Mucosa of gallbladder (tissue), 1 donor: ENCODE measurements at regions not wholly inside any gene's neighbourhood (a gene's known extent, or its start where the extent isn't known, plus 50 kb on each side); places are given as distances from the start of the nearest gene placed in this dataset.
"Not testable (repeated sequence)": the region's sequence is repeated elsewhere in the genome, so short reads cannot be mapped to it uniquely, and the experiment has no call there.

Source experiments
- DNase-seq: peaks from one replicate; pipeline ENCODE4 v3.0.0-alpha.2; 2020; ENCODE audit warnings: low spot score
- donor health status: DM: no; HTN: no; CAD: no.

DNA sequence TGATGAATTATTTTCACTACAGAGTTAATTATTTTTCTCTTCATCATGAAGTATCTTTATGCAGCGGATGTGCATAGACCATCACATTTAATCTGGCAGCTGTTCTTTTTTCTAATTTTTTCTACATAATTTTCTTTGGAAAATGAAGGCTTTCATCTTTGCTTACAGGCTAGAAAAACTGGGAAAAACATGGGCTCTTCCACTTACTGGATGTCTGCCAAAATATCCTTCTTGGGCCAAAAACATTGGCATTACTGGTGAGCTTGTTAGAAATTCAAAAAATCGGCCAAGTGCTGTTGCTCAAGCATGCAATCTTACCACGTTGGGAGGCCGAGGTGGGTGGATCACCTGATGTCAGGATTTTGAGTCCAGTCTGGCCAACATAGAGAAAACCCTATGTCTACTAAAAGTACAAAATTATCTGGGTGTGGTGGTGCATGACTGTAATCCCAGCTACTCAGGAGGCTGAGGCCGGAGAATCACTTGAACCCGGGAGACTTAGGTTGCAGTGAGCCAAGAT is 176.8 kb downstream of the ZNF737 start:
- no peak for DNase-seq

DNA sequence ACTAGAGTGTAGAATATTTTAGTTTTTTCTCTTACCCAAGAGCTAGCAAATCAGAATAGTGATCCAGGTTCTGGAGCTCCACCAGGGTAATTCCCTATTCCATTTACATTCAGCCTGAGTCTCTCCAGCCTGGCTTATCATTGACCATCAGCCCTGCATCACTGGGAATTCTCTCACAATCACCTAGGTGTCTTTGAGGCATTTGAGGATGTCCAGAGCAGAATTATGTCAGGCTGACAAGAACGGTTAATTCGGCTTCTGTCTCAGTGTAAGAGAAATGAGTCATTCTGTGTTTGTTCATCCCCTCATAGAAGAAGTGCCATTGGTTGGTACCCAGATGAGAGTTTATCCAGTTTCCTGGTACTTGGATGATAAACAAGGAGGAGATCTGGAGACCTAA is 180.5 kb downstream of the ZNF737 start:
- DNase-seq = no peak

DNA sequence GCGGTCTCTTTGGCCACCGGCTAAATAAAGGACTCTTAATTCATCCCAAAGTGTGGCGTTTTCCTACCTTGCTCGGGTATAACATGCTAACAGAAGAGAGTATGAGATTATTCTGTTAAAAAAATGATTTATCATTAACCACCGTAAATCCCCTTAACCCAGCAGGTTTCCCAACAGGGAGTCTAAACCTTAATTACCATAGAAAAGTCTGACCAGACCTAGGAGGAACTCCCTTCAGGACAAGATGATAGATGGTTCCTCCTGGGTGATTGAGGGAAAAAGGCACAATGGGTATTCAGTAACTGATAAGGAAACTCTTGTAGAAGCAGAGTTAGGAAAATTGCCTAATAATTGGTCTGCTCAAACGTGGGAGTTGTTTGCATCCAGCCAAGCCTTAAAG is 193.7 kb downstream of the ZNF737 start:
- no peak for DNase-seq

DNA sequence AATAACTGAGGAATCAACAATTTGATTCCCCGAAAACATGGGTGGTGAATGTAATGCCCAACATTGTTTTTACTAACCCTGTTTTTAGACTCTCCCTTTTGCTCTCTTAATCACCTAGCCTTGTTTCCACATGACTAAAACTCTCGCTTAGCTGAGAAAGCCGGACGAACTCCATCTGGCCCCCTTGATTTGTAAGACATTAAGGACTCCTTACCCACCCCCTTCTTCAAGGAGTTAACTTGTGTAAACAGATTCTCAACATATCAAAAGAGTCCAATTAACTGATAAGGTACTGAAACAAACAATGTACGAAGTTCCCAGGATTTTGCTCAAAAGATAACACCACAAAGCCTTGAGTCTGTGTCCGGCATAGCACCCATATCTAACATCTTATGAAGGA is 194.3 kb downstream of the ZNF737 start:
- DNase-seq = not testable (repeated sequence)

DNA sequence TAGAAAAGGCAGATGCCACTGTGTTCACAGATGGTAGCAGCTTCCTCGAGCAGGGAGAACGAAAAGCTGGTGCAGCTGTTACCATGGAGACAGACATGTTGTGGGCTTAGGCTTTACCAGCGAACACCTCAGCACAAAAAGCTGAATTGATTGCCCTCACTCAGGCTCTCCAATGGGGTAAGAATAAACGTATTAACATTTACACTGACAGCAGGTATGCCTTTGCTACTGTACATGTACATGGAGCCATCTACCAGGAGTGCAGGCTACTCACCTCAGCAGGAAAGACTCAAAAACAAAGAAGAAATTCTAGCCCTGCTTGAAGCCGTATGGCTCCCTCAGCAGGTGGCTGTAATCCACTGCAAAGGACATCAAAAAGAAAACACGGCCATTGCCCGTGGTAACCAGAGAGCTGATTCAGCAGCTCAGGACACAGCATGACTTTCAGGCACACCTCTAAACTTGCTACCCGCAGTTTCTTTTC is 197.7 kb downstream of the ZNF737 start:
- DNase-seq = no peak

DNA sequence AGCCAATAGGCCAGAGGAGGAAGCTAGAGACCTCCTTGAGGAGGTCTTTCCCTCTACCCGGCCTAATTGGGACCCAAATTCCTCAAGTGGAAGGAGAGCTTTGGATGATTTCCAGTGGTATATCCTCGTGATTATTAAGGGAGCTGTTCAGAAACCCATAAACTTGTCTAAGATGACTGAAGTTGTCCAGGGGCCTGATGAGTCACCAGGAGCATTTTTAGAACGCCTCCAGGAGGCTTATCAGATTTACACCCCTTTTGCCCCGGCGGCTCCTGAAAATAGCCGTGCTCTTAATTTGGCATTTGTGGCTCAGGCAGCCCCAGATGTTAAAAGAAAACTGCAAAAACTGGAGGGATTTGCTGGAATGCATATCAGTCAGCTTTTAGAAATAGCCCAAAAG is 198.1 kb downstream of the ZNF486 start:
- no peak for DNase-seq

DNA sequence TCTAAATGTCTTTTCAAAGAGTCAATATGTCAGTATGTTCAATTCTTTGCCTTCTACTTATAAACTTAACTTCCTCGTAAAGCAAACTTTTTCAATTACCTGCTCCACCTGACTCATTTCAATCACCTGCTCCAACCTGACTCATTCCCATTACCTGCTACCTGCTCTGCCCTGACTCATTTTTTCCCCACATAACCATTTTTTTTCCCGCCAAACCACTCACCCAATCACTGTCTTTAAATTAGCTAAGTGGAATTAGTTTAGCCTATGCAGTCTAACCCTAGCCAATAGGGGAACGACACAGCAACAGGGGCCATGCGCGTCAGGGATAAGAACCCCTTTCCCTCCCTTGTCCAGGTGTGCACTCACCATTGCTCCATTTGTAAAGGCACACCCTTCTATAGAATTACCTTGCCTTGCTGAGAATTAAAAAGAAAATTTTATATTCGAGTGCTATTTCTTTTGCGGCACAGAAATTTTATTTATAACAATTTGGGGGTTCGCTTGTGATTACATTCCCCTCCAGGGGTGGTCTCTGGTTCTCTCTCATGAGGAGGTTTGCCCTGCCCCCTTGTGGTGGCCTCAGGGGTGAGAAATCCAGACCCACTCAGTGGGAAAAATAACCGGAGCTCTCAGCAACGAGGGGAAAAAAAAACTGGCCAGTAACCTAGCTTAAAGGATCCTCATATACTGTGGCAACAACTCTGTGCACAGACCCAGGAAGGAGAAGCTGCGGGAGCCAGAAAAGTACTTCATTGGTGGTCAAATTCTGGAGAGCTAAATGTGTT is 193.1 kb downstream of the ZNF486 start:
- no peak for DNase-seq

DNA sequence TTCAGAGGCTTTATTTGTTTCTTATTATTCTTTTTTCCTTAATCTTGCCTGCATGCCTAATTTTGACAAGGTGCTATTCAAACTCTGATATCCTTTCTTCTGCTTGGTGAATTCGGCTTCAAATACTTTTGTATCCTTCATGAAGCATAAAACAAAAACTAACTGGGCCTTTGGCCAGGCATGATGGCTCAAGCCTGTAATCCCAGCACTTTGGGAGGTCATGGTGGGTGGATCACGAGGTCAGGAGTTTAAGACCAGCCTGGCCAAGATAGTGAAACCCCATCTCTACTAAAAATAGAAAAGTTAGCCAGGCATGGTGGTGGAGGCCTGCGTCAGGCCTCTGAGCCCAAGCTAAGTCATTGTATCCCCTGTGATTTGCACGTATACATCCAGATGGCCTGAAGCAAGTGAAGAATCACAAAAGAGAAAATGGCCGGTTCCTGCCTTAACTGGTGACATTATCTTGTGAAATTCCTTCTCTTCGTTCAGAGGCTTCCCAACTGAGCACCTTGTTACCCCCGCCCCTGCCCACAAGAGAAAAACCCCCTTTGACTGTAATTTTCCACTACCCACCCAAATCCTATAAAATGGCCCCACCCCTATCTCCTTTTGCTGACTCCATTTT is 191.9 kb downstream of the ZNF486 start:
- not testable (repeated sequence) for DNase-seq

DNA sequence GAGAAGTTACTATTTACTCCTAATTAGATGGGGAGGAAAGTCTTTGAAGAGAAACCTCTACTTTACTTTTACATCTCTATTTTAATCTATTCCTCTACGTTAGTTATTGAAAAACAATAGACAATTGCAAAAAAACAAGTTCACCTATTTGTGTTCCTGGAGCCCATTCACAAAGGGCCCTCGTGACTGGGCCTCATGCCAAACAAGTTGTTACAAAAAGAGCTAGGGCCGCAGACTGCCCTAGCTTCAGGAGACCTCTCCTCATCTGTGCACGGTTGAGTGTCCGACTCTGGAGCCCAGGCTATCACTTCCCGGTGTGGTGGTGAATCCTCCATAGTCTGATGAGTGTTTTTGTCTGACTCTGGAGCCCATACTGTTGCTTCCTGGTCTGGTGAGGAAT is 190.9 kb downstream of the ZNF486 start:
- no peak for DNase-seq

DNA sequence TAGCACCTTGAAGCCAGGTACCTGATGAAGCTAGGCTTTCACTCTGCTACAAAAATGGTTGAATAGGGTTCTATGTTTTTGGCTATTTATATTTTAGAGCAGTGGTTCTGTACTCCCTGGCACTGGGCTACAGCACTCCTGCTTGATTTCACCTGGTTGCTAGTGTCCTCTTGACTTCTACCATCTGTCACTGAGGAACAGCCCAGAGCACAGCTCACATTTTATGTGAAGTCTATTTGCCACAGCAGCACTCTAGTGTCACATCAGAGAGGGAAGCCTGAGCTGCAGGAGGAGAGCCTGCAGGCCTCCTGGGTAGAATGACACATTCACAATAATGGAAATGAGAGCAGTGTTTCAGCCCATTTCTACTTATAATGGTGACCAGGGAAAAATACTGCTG is 184.2 kb downstream of the ZNF486 start:
- DNase-seq = no peak

DNA sequence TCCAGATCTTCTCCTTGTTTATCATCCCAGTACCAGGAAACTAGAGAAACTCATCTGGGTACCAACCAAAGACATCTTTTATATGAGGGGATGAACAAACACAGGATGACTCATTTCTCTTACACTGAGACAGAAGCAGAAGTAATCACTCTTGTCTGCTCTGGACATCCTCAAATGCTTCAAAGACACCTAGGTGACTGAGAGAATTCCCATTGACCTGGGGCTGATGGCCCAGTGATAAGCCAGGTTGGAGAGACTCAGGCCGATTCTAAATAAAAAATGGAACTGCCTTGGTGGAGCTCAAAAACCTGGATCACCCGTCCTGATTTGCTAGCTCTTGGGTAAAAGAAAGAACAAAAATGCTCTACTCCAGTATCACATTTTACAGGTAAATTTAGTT is 182.2 kb downstream of the ZNF486 start:
- no peak for DNase-seq

DNA sequence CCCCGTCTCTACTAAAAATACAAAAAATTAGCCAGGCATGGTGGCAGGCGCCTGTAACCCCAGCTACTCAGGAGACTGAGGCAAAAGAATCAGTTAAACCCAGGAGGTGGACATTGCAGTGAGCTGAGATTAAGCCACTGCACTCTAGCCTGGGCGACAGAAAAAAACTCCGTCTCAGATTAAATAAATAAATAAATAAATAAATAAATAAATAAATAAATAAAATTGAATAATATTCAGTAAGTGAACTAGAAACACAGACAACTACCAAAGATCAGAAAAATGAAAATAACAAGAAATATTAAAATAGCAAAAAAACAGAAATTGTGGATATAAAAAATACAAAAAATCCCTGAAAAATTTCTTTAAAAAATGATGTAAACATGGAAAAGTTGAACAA is 172.4 kb downstream of the ZNF486 start:
- no peak for DNase-seq

DNA sequence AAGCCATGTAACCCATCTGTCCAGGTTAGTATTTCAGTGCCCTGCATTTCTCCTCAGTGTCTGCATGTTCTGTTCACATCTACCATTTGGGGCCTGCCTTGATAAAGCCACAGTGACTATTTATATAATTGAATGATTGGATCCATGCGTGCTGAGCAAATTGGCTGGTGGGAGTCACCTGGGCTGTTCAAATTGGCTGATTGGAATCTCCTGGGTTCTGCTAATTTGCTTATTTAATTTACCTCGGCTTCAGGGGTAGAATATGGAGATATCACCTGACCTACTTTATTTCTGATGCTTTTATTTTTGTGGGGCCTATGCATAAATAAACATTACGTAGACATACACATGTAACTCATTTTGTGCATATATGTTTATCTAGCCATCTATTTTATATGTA is 167.7 kb downstream of the ZNF486 start:
- no peak for DNase-seq

DNA sequence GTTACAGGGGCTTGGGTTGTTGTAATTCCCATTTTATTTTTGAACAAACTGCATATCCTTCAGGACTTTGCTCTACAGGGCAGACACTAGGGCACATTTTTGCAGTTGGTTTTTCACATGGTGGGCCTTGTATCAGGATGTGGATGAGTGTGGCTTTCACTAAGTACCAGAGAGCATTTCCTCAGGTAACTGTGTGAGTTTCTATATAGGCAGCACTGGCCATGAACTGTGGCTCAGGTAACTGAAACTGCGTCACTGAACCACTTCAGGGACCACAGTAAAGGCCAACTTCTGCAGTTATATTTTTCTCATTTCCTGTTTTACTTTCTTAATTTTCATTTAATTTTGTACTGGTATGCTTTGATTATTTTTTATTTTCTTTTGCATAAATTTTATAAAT is 166.5 kb downstream of the ZNF486 start:
- no peak for DNase-seq

DNA sequence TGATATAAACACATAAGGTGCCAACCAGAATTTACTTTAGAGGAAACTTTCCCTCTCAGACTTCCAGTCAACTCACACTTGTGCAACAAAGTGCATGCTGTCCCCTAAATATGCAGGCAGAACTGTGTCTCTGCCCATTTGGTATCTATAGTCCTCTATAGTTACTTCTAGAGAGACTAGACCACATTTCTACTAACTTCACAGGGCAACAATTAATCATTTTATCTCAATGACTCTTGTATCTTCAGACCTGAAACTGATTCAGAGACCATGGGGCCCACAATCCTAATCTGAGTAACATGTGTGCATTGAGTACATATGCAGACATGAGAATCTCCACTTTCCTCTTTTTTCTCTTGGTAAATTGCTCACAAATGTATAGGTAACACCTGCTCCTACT is 158.1 kb downstream of the ZNF486 start:
- no peak for DNase-seq

DNA sequence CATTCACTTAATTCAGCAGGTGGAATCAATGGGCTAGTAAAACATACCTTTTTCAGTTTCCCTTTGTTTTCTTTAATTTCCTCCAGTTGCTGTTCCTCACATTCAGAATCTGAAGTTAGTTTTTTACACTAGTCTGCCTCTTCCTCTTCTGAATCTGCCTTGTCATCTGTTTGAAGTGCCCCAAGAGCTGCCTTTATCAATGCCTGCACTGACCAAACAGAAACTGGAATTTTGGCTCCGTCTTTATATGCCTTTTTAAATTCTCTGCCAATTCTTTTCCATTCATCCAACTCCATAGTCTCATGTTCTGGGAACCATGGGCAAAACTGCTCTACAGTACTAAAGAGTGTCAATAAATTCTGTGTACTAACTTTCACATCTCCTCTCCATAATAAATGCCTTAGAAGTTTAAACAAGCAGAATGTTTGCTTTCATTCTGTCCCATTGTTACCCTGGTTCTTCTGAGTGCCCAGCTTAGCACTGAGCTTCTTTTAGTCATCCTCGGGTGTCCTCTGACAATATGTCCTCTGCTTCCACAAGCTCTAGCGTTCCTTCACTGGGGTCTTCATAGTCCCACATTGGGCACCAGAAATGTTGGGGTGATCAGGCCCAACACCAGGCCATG is 154.2 kb downstream of the ZNF486 start:
- no peak for DNase-seq

DNA sequence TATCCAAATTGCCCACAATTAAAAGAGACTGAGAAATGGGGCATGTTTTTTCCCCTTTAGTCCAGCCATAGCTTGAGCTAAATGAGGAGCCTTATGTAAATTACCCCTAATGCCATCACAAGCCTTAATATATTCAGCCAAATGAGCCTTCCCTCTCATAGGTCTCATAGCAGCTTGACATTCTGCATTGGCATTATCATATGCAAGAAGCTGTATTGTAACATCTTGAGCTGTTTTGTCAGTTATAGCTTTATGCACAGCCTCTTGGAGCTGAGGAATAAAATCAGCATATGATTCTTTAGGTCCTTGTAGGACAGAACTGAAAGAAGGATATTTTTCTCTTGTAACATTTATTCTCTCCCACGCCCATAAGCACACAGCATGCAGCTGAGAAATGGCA is 153.2 kb downstream of the ZNF486 start:
- no peak for DNase-seq

DNA sequence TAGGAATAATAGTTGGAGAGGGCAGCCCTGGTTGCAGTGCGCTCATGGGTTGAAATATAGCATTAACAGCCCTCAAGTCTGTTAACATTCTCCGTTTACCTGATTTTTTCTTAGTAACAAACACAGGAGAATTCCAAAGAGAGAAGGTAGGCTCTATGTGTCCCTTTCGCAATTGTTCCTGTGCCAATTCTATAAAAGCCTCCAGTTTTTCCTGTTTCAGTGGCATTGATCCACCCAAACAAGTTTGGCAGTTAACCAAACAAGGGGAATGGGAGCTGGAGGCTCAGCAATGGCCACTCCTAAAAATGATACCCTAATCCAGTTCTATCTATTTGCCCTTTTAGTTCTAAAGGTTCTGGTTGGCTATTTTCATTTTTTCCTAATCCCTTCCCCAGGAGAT is 151.6 kb downstream of the ZNF486 start:
- no peak for DNase-seq

DNA sequence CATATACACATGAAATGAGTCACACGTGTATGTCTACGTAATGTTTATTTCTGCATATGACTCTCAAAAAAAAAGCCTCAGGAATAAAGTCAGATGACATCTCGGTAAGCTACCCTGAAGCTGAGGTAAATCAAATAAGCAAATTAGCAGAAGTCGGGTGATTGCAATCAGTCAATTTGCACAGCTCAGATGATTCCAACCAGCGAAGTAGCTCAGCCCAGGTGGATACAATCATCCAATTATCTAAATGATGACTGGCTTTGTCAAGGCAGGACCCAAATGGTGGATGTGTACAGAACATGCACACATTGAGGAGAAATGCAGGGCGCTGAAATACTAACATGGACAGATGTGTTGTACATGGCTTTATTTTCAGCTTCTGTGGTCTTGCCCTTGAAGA is 148.5 kb downstream of the ZNF486 start:
- DNase-seq = no peak

DNA sequence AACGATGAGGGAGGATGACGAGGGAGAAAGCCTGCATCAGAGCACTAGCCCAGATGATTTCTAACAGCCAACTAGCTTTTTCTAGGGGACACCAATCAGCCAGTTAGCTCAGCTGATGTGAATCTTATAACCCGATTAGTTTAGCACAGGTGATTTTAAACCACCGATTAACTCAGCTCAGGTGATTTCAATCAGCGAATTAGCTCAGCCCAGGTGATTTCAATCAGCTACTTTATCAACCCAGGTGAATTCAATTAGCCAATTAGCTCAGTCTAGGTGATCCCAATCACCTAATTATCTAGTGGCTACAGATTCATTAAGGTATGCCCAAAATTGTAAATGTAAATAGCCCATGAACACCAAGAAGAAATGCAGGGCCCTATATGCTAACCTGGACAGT is 146.9 kb downstream of the ZNF486 start:
- DNase-seq = no peak

DNA sequence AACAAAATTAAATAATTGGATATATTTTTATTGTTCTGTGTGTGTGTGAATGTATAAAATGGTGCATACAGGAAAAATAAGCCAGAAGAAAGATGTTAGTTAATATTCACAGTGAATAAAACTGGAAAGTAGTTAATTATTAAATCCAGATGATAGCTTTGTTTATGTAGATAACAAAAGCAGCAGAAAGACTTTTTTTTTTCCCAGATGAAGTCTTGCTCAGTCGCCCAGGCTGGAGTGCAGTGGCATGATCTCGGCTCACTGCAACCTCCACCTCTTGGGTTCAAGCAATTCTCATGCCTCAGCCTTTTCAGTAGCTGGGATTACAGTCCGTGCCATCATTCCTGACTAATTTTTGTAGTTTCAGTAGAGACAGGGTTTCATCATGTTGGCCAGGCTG is 140.1 kb downstream of the ZNF486 start:
- DNase-seq = no peak

DNA sequence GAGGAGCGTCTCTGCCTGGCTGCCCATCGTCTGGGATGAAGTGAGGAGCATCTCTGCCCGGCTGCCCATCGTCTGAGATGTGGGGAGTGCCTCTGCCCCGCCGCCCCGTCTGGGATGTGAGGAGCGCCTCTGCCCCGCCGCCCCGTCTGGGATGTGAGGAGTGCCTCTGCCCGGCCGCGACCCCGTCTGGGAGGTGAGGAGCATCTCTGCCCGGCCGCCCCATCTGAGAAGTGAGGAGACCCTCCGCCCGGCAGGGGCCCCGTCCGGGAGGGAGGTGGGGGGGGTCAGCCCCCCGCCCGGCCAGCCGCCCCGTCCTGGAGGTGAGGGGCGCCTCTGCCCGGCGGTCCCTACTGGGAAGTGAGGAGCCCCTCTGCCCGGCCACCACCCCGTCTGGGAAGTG is 129.3 kb downstream of the ZNF486 start:
- DNase-seq = not testable (repeated sequence)

DNA sequence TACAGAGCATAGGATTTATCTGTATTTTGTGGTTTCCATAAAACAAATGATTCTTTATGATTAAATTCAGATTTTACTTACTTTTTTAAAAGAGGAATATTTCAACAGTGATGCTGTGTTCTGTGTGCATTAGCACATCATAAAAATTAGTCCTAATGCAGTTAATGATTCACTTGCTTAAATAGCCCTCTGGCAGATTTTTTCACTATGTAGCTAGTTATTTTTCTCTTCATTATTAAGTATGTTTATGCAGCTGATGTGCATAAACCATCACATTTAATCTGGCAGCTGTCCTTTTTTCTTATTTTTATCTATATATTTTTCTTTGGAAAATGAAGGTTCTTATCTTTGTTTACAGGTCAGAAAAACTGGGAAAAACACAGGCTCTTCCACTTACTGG is 127.2 kb downstream of the ZNF486 start:
- DNase-seq = no peak
